ENCODE measurements at regions not wholly inside any gene's neighbourhood (a gene's known extent, or its start where the extent isn't known, plus 50 kb on each side); places are given as distances from the start of the nearest gene placed in this dataset.

GRCh38 chr18:10057894-10058791, 144.3 kb downstream of the VAPA start:
- DNase-seq, result no peak
- TF ChIP-seq GATA1 (IDR thresholded peaks at IDR 0.05; ENCODE audit: low read depth, low read length) (no peak), POLR2A (IDR thresholded peaks at IDR 0.05; ENCODE audit: low read length) (no peak)

GRCh38 chr18:10059610-10060468, 146.0 kb downstream of the VAPA start:
- TF ChIP-seq GATA1 (IDR thresholded peaks at IDR 0.05; ENCODE audit: low read depth, low read length) (no peak), POLR2A (IDR thresholded peaks at IDR 0.05; ENCODE audit: low read length) (no peak)

GRCh38 chr18:10060469-10060782, 146.6 kb downstream of the VAPA start:
- DNase-seq, result no peak
- TF ChIP-seq GATA1 (IDR thresholded peaks at IDR 0.05; ENCODE audit: low read depth, low read length) (no peak), POLR2A (IDR thresholded peaks at IDR 0.05; ENCODE audit: low read length) (no peak)

More at GRCh38 chr18:10059610-10060468, 146.0 kb downstream of the VAPA start:
- DNase-seq, result no peak

GRCh38 chr18:10060841-10061240, 147.0 kb downstream of the VAPA start:
- TF ChIP-seq GATA1 (IDR thresholded peaks at IDR 0.05; ENCODE audit: low read depth, low read length) (no peak), POLR2A (IDR thresholded peaks at IDR 0.05; ENCODE audit: low read length) (no peak)
- no peak for DNase-seq

DNA sequence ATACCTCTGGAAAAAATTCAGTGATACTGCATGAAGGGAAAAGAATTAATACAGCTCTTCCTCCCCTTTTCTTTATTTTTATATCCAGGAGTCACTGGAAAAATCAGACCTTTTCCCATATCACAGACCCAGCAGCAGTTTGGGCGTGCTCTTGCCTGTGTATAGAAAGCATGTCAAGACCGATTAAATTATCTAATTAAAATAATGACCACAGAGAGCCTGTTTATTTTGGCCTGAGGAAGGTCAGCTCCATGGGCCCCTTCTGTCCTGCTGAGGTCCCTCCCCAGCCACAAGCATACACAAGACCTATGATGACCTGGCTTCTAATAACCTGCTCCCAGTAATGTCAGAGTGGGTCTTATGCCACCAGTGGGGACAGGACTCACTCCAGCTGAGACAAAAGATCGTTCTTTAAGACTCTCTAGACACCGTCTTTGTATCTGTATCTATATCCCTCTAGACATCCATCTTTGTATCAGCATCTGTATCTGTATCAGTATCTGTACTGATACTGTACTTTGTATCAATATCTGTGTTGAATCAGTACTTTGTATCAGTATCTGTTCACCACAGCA, 147.8 kb downstream of the VAPA start:
- DNase-seq, result no peak
- TF ChIP-seq POLR2A (IDR thresholded peaks at IDR 0.05; ENCODE audit: low read length) (no peak), GATA1 (IDR thresholded peaks at IDR 0.05; ENCODE audit: low read depth, low read length) (no peak)

- no peak for TF ChIP-seq POLR2A (IDR thresholded peaks at IDR 0.05; ENCODE audit: low read length)
Observed at GRCh38 chr18:10062302-10063300, 148.8 kb downstream of the VAPA start.

DNA sequence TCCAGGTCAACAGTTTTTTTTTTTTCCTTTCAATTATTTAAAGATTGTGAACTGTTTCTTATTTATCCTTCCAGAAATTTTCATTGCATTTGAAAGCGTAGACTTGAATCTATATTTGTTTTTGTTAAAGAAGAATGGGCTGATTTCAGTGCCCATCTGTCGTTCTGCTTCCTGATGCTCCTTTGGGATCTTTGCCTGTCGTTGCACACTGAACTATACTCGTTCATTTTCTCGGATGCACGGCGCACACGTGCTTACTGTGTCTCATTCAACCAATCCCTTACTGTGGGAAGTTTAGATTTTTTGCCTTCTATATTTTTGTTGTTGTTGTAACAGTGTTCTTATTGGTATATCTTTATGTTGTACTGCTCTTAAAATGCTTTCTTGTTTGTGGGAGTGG, 149.7 kb downstream of the VAPA start:
- TF ChIP-seq POLR2A (IDR thresholded peaks at IDR 0.05; ENCODE audit: low read length), result no peak
- TF ChIP-seq GATA1 (IDR thresholded peaks at IDR 0.05; ENCODE audit: low read depth, low read length), result no peak
- DNase-seq, result no peak

More at GRCh38 chr18:10062302-10063300, 148.8 kb downstream of the VAPA start:
- DNase-seq, result no peak

- DNase-seq, result no peak
- TF ChIP-seq POLR2A (IDR thresholded peaks at IDR 0.05; ENCODE audit: low read length), result no peak
- TF ChIP-seq GATA1 (IDR thresholded peaks at IDR 0.05; ENCODE audit: low read depth, low read length), result no peak
Observed at GRCh38 chr18:10064267-10064666, 150.5 kb downstream of the VAPA start.

DNA sequence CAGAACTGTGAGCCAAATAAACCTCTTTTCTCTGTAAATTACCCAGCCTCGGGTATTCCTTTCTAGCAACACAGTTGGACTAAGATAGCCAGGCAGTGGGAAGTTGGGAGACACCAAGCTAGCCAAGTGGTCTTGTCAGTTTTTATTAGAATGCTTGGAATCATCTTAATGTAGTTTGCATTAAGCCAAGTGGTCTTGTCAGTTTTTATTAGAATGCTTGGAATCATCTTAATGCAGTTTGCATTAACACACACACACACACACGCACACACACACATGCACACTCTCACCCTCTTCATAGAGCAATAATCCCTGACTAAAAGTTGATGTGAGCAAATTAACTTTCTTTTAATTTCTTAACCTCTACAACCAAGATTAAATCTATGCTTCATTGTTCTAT, 151.5 kb downstream of the VAPA start:
- TF ChIP-seq GATA1 (IDR thresholded peaks at IDR 0.05; ENCODE audit: low read depth, low read length) (no peak), POLR2A (IDR thresholded peaks at IDR 0.05; ENCODE audit: low read length) (no peak)
- no peak for DNase-seq

- no peak for DNase-seq
- no peak for TF ChIP-seq GATA1 (IDR thresholded peaks at IDR 0.05; ENCODE audit: low read depth, low read length)
- TF ChIP-seq POLR2A (IDR thresholded peaks at IDR 0.05; ENCODE audit: low read length), result no peak
Observed at GRCh38 chr18:10067670-10068659, 154.1 kb downstream of the VAPA start.

GRCh38 chr18:10068766-10069567, 155.2 kb downstream of the VAPA start:
- DNase-seq, result no peak
- no peak for TF ChIP-seq POLR2A (IDR thresholded peaks at IDR 0.05; ENCODE audit: low read length)
- no peak for TF ChIP-seq GATA1 (IDR thresholded peaks at IDR 0.05; ENCODE audit: low read depth, low read length)

All from erythroblast (primary cell).